T-helper 2 cell treated with Interferon-gamma antibody and Interleukin-4, amounts not matched to agents 100 ng/mL and 5 ng/mL, for 36 hours (primary cell): ENCODE measurements at regions not wholly inside any gene's neighbourhood (a gene's known extent, or its start where the extent isn't known, plus 50 kb on each side); places are given as distances from the start of the nearest gene placed in this dataset.

Source experiments
- intact Hi-C: fragments of 100-400 bp; cut with micrococcal nuclease; formaldehyde crosslinking; loops from one replicate; pipeline ENCODE4 v1.15.1; 2023

GRCh38 chr12:90323217-90323616 lies 614.6 kb upstream of the ATP2B1 start:
- intact Hi-C loops, result no loop called here

GRCh38 chr12:90322006-90322405 lies 613.4 kb upstream of the ATP2B1 start:
- intact Hi-C loops, result no loop called here

- intact Hi-C loops, result no loop called here
Measured at GRCh38 chr12:90321369-90321768, 612.7 kb upstream of the ATP2B1 start.

GRCh38 chr12:90311561-90311960 lies 602.9 kb upstream of the ATP2B1 start:
- intact Hi-C loops, result no loop called here

- intact Hi-C loops, result no loop called here
Measured at GRCh38 chr12:90305379-90305778, 596.7 kb upstream of the ATP2B1 start.

GRCh38 chr12:90304231-90304630 lies 595.6 kb upstream of the ATP2B1 start:
- intact Hi-C loops, result no loop called here

GRCh38 chr12:90303771-90304170 lies 595.1 kb upstream of the ATP2B1 start:
- intact Hi-C loops, result no loop called here

- intact Hi-C loops, result no loop called here
Measured at GRCh38 chr12:90301561-90302133, 593.0 kb upstream of the ATP2B1 start.

GRCh38 chr12:90301095-90301494 lies 592.5 kb upstream of the ATP2B1 start:
- intact Hi-C loops, result no loop called here

GRCh38 chr12:90299666-90300065 lies 591.0 kb upstream of the ATP2B1 start:
- intact Hi-C loops, result no loop called here

GRCh38 chr12:90299121-90299520 lies 590.5 kb upstream of the ATP2B1 start:
- intact Hi-C loops, result no loop called here

GRCh38 chr12:90298289-90298948 lies 589.8 kb upstream of the ATP2B1 start:
- intact Hi-C loops, result no loop called here

GRCh38 chr12:90295858-90296257 lies 587.2 kb upstream of the ATP2B1 start:
- intact Hi-C loops, result no loop called here

- intact Hi-C loops, result no loop called here
Measured at GRCh38 chr12:90292183-90292582, 583.5 kb upstream of the ATP2B1 start.

GRCh38 chr12:90290980-90291975 lies 582.6 kb upstream of the ATP2B1 start:
- intact Hi-C loops, result no loop called here

- intact Hi-C loops, result no loop called here
Measured at GRCh38 chr12:90287585-90287984, 578.9 kb upstream of the ATP2B1 start.

GRCh38 chr12:90281154-90281868 lies 572.7 kb upstream of the ATP2B1 start:
- intact Hi-C loops, result no loop called here

- intact Hi-C loops, result no loop called here
Measured at GRCh38 chr12:90280564-90281058, 572.0 kb upstream of the ATP2B1 start.

GRCh38 chr12:90280033-90280432 lies 571.4 kb upstream of the ATP2B1 start:
- intact Hi-C loops, result no loop called here

- intact Hi-C loops, result no loop called here
Measured at GRCh38 chr12:90275088-90275487, 566.5 kb upstream of the ATP2B1 start.

GRCh38 chr12:90274407-90274806 lies 565.8 kb upstream of the ATP2B1 start:
- intact Hi-C loops, result no loop called here
